Adipocyte (in vitro differentiated cells): ENCODE measurements at regions not wholly inside any gene's neighbourhood (a gene's known extent, or its start where the extent isn't known, plus 50 kb on each side); places are given as distances from the start of the nearest gene placed in this dataset.

Source experiments
- DNase-seq: peaks from one replicate; pipeline ENCODE4 v3.0.0-alpha.2; 2015; ENCODE audit warnings: low read depth
- H3K27me3 ChIP-seq: replicated peaks from 2 replicates; pipeline ENCODE4 v1.7.0; 2013; ENCODE audit warnings: mild to moderate bottlenecking, low read length, moderate library complexity; ENCODE audit not compliant: control insufficient read depth, insufficient read depth
- H3K36me3 ChIP-seq: 2 replicates; pipeline ENCODE4 v1.7.0; 2013; ENCODE audit warnings: low read length, mild to moderate bottlenecking, moderate library complexity; ENCODE audit not compliant: control insufficient read depth, insufficient read depth, severe bottlenecking
- H3K4me1 ChIP-seq: 2 replicates; pipeline ENCODE4 v1.7.0; 2013; ENCODE audit warnings: mild to moderate bottlenecking, low read length, moderate library complexity; ENCODE audit not compliant: control insufficient read depth, insufficient read depth
- H3K4me3 ChIP-seq: 2 replicates; pipeline ENCODE4 v1.7.0; 2013; ENCODE audit warnings: mild to moderate bottlenecking, low read length, moderate library complexity
- H3K9ac ChIP-seq: 2 replicates; pipeline ENCODE4 v1.7.0; 2013; ENCODE audit warnings: mild to moderate bottlenecking, low read length, moderate library complexity
- H3K9me3 ChIP-seq: 2 replicates; pipeline ENCODE4 v1.7.0; 2013; ENCODE audit warnings: mild to moderate bottlenecking, low read length, moderate library complexity; ENCODE audit not compliant: control insufficient read depth

DNA sequence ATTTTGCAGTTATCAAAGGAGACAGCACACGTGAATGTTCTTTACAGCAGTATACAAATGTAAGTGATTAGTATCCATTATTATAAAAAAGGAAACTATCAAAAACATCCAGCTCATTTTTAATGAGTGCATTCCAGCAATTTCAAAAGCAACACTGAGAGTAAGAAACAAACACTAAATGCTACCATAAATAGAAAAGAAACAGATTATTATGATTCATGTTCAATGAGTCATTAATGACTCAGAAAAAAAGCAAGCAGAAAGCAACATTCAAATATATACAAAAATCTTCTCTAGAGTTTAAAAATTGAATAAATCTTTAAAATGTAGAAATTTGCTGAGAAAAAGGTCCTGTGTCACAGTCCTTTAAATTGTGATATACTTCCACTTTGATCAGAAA is 346.5 kb upstream of the FMR1 start:
- DNase-seq = peak; percentile 0
- no peak overlapping the region for H3K4me3 ChIP-seq

DNA sequence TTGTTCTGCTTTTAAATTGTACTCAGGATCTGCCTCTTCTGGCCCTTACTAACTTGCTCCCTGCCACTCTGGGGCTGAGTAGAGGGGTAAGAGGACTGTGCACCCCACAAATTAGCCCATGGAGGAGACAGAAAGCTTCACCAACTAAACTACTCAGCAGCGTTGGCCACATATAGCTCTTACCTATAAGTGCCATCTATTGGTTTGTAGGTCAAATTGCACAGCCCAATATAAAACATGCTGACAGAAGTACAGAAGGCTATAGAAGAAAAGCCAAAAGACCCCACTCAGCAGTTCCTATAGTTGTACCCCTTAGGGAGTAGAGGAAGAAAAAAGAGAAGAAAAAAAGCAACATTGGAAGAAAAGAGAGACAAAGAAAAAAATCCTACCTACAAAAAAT is 341.2 kb upstream of the FMR1 start:
- Histone ChIP-seq H3K27me3 (no peaks in the 10 kb centered on the region), H3K9me3 (no peaks in the 10 kb centered on the region), H3K4me3 (no peak overlapping the region), H3K4me1 (peaks cover 4% of the 10 kb centered on the region), H3K9ac (no peak overlapping the region), H3K36me3 (no peaks in the 10 kb centered on the region)
- DNase-seq = no peak

More for the DNA sequence above, 346.5 kb upstream of the FMR1 start:
- H3K27me3 ChIP-seq = peaks cover 3% of the 10 kb centered on the region
- H3K4me1 ChIP-seq = peaks cover 11% of the 10 kb centered on the region
- H3K36me3 ChIP-seq = no peaks in the 10 kb centered on the region
- H3K9ac ChIP-seq = peak overlapping the region; percentile 0
- H3K9me3 ChIP-seq = no peaks in the 10 kb centered on the region

DNA sequence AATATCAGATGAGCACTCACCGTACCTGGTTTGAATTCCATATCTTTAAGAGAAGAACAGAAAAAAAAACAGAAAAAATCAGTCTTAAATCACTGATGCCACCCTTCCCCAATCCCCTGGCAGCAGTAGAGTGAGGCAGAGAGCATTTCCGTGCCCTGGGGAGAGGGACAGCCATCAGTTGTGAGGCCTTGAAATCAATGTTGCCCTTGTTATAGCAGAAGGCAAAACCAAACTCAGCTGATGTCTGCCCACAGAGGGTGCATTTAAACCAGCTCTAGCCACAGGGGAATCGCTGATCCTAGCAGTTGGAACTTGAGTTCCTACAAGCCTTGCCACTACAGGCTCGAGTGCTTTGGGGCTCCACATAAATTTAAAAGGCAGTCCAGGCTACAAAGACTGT is 338.5 kb upstream of the FMR1 start:
- no peaks in the 10 kb centered on the region for H3K27me3 ChIP-seq
- no peak overlapping the region for H3K4me3 ChIP-seq
- no peaks in the 10 kb centered on the region for H3K9me3 ChIP-seq
- H3K9ac ChIP-seq = no peak overlapping the region
- no peaks in the 10 kb centered on the region for H3K36me3 ChIP-seq
- no peak for DNase-seq
- no peaks in the 10 kb centered on the region for H3K4me1 ChIP-seq

DNA sequence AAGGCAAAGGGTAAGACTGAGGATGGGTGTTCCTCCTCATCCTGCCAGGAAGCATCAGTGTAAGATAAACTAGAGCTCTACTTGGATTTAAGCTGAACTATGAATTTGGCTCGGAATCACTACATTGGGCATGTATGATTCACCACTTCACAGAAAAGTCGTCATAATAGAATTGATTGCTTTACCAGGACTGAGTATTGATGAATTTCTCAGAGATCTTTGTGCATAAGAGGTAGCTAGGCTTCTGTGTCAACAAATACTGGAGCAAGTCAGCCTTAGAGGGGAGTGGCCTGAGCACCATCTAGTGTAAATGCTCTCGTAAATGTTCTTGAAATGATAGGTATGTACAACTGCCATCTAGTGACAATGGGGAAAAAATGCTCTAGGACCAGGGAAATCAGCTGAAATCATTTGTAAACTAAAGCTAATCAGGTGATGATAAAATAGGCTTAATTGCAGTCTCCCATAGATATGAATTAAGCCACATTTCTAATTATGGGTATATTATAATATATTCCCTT is 309.5 kb upstream of the FMR1 start:
- H3K4me3 ChIP-seq = no peak overlapping the region
- no peaks in the 10 kb centered on the region for H3K36me3 ChIP-seq
- no peaks in the 10 kb centered on the region for H3K4me1 ChIP-seq
- no peaks in the 10 kb centered on the region for H3K27me3 ChIP-seq
- H3K9ac ChIP-seq = no peak overlapping the region
- no peak for DNase-seq
- H3K9me3 ChIP-seq = no peaks in the 10 kb centered on the region

DNA sequence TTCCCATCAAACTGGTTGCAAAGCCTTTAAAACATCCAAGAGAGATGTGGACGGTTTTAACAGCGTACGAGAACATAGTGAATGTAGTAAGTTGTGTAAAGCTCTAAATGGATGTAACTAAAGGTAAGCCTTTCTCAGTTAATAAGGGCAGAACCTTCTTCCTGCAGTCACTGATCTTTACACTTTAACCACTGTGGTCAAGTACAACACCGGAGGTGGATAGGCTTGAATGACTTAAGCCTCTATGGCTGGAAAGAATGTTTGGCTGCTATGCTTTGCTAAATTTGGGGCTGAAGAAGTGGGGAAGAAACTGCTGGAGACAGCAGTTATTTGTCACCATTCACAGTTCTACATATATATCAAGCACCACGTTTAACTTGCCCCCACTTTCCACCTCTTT is 285.1 kb upstream of the FMR1 start:
- H3K9ac ChIP-seq = no peak overlapping the region
- no peak overlapping the region for H3K4me3 ChIP-seq
- no peaks in the 10 kb centered on the region for H3K9me3 ChIP-seq
- H3K4me1 ChIP-seq = no peaks in the 10 kb centered on the region
- H3K36me3 ChIP-seq = no peaks in the 10 kb centered on the region
- no peaks in the 10 kb centered on the region for H3K27me3 ChIP-seq
- DNase-seq = no peak

DNA sequence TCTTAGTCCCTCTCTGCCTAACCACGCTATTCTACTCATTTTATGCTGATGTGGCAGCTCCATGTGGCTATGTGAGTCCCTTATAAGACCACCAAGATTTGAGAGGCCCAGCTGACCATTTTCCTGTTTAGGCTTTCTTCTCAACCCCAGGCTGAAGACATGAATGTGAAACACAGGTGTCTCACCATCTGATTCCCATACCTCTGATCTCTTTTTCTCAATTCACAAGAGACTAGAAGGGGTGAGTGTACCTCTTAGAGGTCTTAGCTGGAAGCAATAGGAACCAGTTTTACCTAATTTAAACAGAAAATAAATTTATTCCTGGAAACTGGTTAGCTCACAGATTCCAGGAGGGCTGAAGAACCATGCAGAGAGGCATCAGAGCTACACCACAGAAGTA is 276.5 kb upstream of the FMR1 start:
- Histone ChIP-seq H3K27me3 (no peaks in the 10 kb centered on the region), H3K9ac (no peak overlapping the region), H3K4me1 (no peaks in the 10 kb centered on the region), H3K36me3 (no peaks in the 10 kb centered on the region), H3K4me3 (no peak overlapping the region), H3K9me3 (no peaks in the 10 kb centered on the region)
- DNase-seq = no peak

DNA sequence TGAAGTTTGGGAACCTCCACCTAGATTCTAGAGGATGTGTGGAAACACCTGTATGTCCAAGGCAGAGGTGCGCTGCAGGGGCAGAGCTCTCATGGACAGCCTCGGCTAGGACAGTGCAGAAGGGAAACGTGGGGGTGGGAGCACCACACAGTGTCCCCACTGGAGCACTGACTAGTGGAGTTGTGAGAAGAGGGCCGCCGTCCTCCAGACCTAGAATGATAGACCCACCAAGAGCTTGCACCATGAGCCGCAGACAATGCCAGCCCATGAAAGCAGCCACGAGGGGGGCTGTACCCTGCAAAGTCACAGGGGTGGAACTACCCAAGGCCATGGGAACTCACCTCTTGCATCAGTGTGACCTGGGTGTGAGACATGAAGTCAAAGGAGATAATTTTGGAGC is 274.5 kb upstream of the FMR1 start:
- H3K36me3 ChIP-seq = no peaks in the 10 kb centered on the region
- H3K4me1 ChIP-seq = no peaks in the 10 kb centered on the region
- H3K27me3 ChIP-seq = no peaks in the 10 kb centered on the region
- H3K9me3 ChIP-seq = no peaks in the 10 kb centered on the region
- H3K9ac ChIP-seq = no peak overlapping the region
- no peak for DNase-seq
- no peak overlapping the region for H3K4me3 ChIP-seq

DNA sequence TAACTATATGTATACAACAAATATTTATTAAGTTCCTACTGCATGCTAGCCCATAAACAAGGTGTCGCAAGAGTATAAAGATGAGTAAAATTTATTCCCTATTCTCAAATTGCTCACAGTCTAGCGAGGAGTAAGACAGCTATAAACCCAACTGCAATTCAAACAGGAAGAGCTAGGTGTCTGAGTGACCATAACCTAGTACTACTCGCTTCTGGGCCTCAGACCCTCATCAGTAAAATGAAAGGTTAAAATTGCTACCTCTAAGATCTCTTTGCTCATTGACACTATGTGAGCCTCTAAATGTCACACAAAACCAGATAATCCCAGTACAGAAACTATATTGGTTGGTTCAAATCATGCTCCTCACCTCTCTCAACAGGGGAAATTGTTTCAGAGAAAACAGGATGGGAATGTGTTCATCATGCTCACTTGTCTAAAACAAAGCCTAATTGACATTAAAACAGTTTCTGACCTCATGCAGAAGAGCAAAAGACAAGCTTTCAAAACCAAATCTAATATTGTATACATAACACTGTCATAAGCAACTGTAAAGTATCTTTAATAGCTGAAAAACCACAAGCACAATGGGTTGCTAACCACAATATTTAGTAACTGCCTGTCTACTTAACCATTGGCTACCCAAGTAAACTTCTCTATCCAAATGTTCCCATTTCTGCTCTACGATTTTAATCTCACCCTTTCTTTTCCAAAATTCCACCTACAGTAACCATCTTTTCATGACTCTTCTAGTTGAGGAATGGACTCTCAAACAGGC is 264.6 kb upstream of the FMR1 start:
- no peaks in the 10 kb centered on the region for H3K36me3 ChIP-seq
- no peaks in the 10 kb centered on the region for H3K4me1 ChIP-seq
- DNase-seq = no peak
- H3K9me3 ChIP-seq = no peaks in the 10 kb centered on the region
- no peak overlapping the region for H3K4me3 ChIP-seq
- no peaks in the 10 kb centered on the region for H3K27me3 ChIP-seq
- no peak overlapping the region for H3K9ac ChIP-seq

DNA sequence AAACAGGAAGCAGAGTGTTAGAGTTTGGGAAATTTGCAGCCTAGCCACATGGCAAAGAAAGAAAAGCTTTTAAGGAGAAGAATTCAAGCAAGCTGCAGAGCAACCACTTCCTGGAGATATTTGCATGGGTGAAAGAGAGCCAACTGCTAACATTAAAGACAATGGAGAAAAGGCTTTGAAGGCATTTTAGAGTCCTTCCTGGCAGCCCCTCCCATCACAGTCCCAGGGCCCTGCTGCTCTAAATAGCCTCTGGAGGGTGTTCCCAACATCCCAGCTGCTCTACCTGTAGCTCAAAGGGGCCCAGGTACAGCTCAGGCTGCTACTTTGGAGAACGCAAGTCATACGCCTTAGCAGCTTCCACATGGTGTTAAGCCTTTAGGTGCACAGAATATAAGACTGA is 235.9 kb upstream of the FMR1 start:
- Histone ChIP-seq H3K9me3 (no peaks in the 10 kb centered on the region), H3K9ac (no peak overlapping the region), H3K4me1 (no peaks in the 10 kb centered on the region), H3K4me3 (no peak overlapping the region), H3K36me3 (no peaks in the 10 kb centered on the region), H3K27me3 (no peaks in the 10 kb centered on the region)
- DNase-seq = no peak

DNA sequence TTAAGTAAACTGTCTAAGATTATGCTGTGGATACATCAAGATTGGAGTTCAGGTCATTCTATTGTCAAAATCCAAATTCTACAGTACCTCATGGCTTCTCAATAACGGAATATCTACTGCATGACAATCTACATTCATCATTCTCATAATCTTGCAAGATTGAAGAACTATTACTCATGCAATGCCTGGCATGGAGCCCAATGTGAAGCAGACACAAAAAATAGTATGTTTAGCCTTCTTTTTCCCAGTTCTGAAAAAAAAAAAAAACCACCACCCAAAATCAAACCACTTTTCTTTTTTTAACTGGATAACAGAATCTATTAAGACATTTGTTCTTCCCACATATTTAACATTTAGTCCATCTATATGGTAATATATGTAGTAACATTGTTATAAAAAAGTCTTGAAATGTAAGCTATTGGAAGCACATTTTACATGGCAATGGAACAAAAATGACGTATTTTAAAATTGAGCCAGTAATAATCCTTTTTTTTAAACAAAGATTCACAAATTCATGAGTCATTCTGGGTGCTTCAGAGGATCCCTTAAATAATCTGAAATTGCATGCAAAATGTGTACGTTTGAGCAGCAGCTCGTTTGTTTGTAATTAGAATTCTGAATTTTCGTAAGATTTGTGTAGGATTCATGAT is 232.2 kb upstream of the FMR1 start:
- H3K36me3 ChIP-seq = no peaks in the 10 kb centered on the region
- no peaks in the 10 kb centered on the region for H3K4me1 ChIP-seq
- no peaks in the 10 kb centered on the region for H3K27me3 ChIP-seq
- no peaks in the 10 kb centered on the region for H3K9me3 ChIP-seq
- no peak overlapping the region for H3K4me3 ChIP-seq
- no peak for DNase-seq
- H3K9ac ChIP-seq = no peak overlapping the region

DNA sequence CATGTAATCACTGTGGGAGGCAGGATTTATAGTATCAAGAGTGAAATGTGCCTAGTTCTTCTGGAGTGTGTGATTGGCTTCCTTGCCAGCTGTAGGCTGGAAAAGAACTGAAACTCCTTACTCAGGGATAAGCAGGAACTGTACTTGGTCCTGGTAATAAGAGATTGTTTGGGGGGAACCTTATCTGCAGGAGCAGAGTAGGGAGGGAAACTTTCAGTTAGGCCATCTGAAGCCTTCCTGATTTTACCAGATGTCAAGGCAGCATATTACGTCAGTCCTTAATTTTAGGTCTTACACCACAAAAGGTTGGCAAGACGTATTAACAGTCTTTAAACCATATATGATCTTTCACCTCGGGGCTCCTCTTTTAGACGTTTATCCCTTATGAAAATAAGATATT is 231.5 kb upstream of the FMR1 start:
- Histone ChIP-seq H3K4me1 (no peaks in the 10 kb centered on the region), H3K27me3 (no peaks in the 10 kb centered on the region), H3K9ac (no peak overlapping the region), H3K9me3 (no peaks in the 10 kb centered on the region), H3K36me3 (no peaks in the 10 kb centered on the region), H3K4me3 (no peak overlapping the region)
- DNase-seq = no peak
